ENCODE measurements at regions not wholly inside any gene's neighbourhood (a gene's known extent, or its start where the extent isn't known, plus 50 kb on each side); places are given as distances from the start of the nearest gene placed in this dataset. TPM values are rescaled to one million over a fixed set of nuclear protein-coding genes. Genes with fewer than 3 reads are reported as not detected.

- H3K27me3 Mint-ChIP-seq (ENCODE audit: insufficient read depth, low read depth) = no peaks in the 10 kb centered on the region
- H3K36me3 Mint-ChIP-seq = no peaks in the 10 kb centered on the region
- no peak overlapping the region for H2AFZ ChIP-seq (replicated peaks)
- no peaks in the 10 kb centered on the region for H3K9me3 Mint-ChIP-seq
- no peak overlapping the region for H3K4me3 Mint-ChIP-seq
- no peaks in the 10 kb centered on the region for H3K79me2 ChIP-seq (ENCODE audit: low read depth)
- no peak overlapping the region for H3K4me3 ChIP-seq
- H3K9ac ChIP-seq = no peak overlapping the region
- DNase-seq (ENCODE audit: low spot score) = no peak
- H3K9me3 ChIP-seq (ENCODE audit: low read depth) = no peaks in the 10 kb centered on the region
- H3K4me1 Mint-ChIP-seq = no peaks in the 10 kb centered on the region
- no peaks in the 10 kb centered on the region for H4K20me1 ChIP-seq (ENCODE audit: low read depth)
- TF ChIP-seq EZH2phosphoT487 (IDR thresholded peaks at IDR 0.05) (no peak), EZH2 (IDR thresholded peaks at IDR 0.05) (no peak), CTCF (IDR thresholded peaks at IDR 0.05) (no peak)
- no peak overlapping the region for H3K27ac Mint-ChIP-seq
- H3K27me3 ChIP-seq = no peaks in the 10 kb centered on the region
- no peaks in the 10 kb centered on the region for H3F3A ChIP-seq (ENCODE audit: low read depth)
- no peaks in the 10 kb centered on the region for H3K36me3 ChIP-seq
- H3K27ac ChIP-seq = no peak overlapping the region
- H3K4me1 ChIP-seq = peaks cover 8% of the 10 kb centered on the region
- H3K4me2 ChIP-seq = no peak overlapping the region
Measured at GRCh38 chr3:154482507-154482906, 52.5 kb upstream of the GPR149 start.

GRCh38 chr3:154480033-154480432 is 50.0 kb upstream of the GPR149 start:
- Mint-ChIP-seq H3K36me3 (no peaks in the 10 kb centered on the region), H3K9me3 (no peaks in the 10 kb centered on the region), H3K4me1 (no peaks in the 10 kb centered on the region), H3K27me3 (ENCODE audit: insufficient read depth, low read depth) (no peaks in the 10 kb centered on the region), H3K4me3 (no peak overlapping the region), H3K27ac (no peak overlapping the region)
- no peak for DNase-seq (ENCODE audit: low spot score)
- no peak for TF ChIP-seq EZH2 (IDR thresholded peaks at IDR 0.05)
- TF ChIP-seq CTCF (IDR thresholded peaks at IDR 0.05) = no peak
- TF ChIP-seq EZH2phosphoT487 (IDR thresholded peaks at IDR 0.05) = no peak
- Histone ChIP-seq H3K9ac (no peak overlapping the region), H3K4me1 (no peaks in the 10 kb centered on the region), H3K27ac (no peak overlapping the region), H3K4me2 (no peak overlapping the region), H4K20me1 (ENCODE audit: low read depth) (no peaks in the 10 kb centered on the region), H3K27me3 (no peaks in the 10 kb centered on the region), H3K79me2 (ENCODE audit: low read depth) (no peaks in the 10 kb centered on the region), H3K36me3 (no peaks in the 10 kb centered on the region), H3K9me3 (ENCODE audit: low read depth) (no peaks in the 10 kb centered on the region), H3K4me3 (no peak overlapping the region), H2AFZ (replicated peaks) (no peak overlapping the region), H3F3A (ENCODE audit: low read depth) (no peaks in the 10 kb centered on the region)

Small RNAs in the stretch of these regions (small RNA-seq; reads per million reads assigned to genes)
- not detected for gene DYNLL1P5

Data from neural progenitor cell (in vitro differentiated cells).